ENCODE measurements at regions not wholly inside any gene's neighbourhood (a gene's known extent, or its start where the extent isn't known, plus 50 kb on each side); places are given as distances from the start of the nearest gene placed in this dataset.
"Not testable (repeated sequence)": the region's sequence is repeated elsewhere in the genome, so short reads cannot be mapped to it uniquely, and the experiment has no call there.

GRCh38 chr18:75745147-75745546 is 317.6 kb upstream of the SMIM21 start:
- ATAC-seq: no peak
- Mint-ChIP-seq H3K27ac (no peak overlapping the region), H3K27me3 (no peaks in the 10 kb centered on the region), H3K36me3 (no peaks in the 10 kb centered on the region), H3K4me3 (no peak overlapping the region), H3K9me3 (no peaks in the 10 kb centered on the region), H3K4me1 (ENCODE audit: low read depth in 2 of 2) (no peaks in the 10 kb centered on the region)
- no peak for DNase-seq (ENCODE audit: low spot score)

DNA sequence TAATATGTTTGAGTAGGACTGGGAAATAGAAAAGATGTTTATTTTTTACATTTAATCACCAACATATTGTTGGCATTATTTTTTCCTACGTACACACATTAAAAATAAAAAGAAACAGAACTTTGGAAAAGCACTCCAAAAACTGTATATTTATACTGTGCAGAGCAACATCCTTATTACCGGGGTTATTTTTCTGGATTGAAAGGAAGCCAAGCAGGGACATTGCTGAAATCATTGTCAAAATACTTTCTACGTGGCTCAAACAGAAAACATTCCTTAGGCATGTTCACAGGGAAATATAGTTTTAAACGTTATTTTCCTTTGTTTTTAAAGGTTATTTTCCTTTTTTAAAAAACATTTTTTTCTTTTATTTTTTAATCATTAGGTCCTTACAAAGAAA is 315.0 kb upstream of the SMIM21 start:
- no peaks in the 10 kb centered on the region for H3K4me1 Mint-ChIP-seq (ENCODE audit: low read depth in 2 of 2)
- no peak for ATAC-seq
- no peaks in the 10 kb centered on the region for H3K9me3 Mint-ChIP-seq
- no peaks in the 10 kb centered on the region for H3K36me3 Mint-ChIP-seq
- no peak overlapping the region for H3K4me3 Mint-ChIP-seq
- DNase-seq (ENCODE audit: low spot score): no peak
- no peaks in the 10 kb centered on the region for H3K27me3 Mint-ChIP-seq
- no peak overlapping the region for H3K27ac Mint-ChIP-seq

GRCh38 chr18:75739682-75740081 is 312.2 kb upstream of the SMIM21 start:
- Mint-ChIP-seq H3K4me1 (ENCODE audit: low read depth in 2 of 2) (no peaks in the 10 kb centered on the region), H3K27ac (no peak overlapping the region), H3K4me3 (no peak overlapping the region), H3K9me3 (no peaks in the 10 kb centered on the region), H3K36me3 (no peaks in the 10 kb centered on the region), H3K27me3 (no peaks in the 10 kb centered on the region)
- no peak for ATAC-seq
- DNase-seq (ENCODE audit: low spot score): no peak

GRCh38 chr18:75735291-75735690 is 307.8 kb upstream of the SMIM21 start:
- ATAC-seq (no peak), DNase-seq (ENCODE audit: low spot score) (no peak)
- Mint-ChIP-seq H3K36me3 (no peaks in the 10 kb centered on the region), H3K27ac (no peak overlapping the region), H3K4me1 (ENCODE audit: low read depth in 2 of 2) (no peaks in the 10 kb centered on the region), H3K4me3 (no peak overlapping the region), H3K27me3 (peaks cover 4 to 10% of the 10 kb centered on the region in 2 donors), H3K9me3 (no peaks in the 10 kb centered on the region)

GRCh38 chr18:75730249-75730648 is 302.7 kb upstream of the SMIM21 start:
- no peak for DNase-seq (ENCODE audit: low spot score)
- Mint-ChIP-seq H3K36me3 (no peaks in the 10 kb centered on the region), H3K9me3 (no peaks in the 10 kb centered on the region), H3K27ac (no peak overlapping the region), H3K27me3 (peaks cover 17 to 21% of the 10 kb centered on the region in 2 donors), H3K4me1 (ENCODE audit: low read depth in 2 of 2) (no peaks in the 10 kb centered on the region), H3K4me3 (no peak overlapping the region)
- no peak for ATAC-seq

GRCh38 chr18:75728621-75729020 is 301.1 kb upstream of the SMIM21 start:
- no peak overlapping the region for H3K4me3 Mint-ChIP-seq
- H3K4me1 Mint-ChIP-seq (ENCODE audit: low read depth in 2 of 2): no peaks in the 10 kb centered on the region
- H3K27ac Mint-ChIP-seq: no peak overlapping the region
- ATAC-seq (no peak), DNase-seq (ENCODE audit: low spot score) (no peak)
- peaks cover 17 to 21% of the 10 kb centered on the region in 2 donors for H3K27me3 Mint-ChIP-seq
- H3K9me3 Mint-ChIP-seq: no peaks in the 10 kb centered on the region
- H3K36me3 Mint-ChIP-seq: no peaks in the 10 kb centered on the region

GRCh38 chr18:75727456-75727855 is 300.0 kb upstream of the SMIM21 start:
- peaks cover 17 to 21% of the 10 kb centered on the region in 2 donors for H3K27me3 Mint-ChIP-seq
- no peak for DNase-seq (ENCODE audit: low spot score)
- H3K36me3 Mint-ChIP-seq: no peaks in the 10 kb centered on the region

DNA sequence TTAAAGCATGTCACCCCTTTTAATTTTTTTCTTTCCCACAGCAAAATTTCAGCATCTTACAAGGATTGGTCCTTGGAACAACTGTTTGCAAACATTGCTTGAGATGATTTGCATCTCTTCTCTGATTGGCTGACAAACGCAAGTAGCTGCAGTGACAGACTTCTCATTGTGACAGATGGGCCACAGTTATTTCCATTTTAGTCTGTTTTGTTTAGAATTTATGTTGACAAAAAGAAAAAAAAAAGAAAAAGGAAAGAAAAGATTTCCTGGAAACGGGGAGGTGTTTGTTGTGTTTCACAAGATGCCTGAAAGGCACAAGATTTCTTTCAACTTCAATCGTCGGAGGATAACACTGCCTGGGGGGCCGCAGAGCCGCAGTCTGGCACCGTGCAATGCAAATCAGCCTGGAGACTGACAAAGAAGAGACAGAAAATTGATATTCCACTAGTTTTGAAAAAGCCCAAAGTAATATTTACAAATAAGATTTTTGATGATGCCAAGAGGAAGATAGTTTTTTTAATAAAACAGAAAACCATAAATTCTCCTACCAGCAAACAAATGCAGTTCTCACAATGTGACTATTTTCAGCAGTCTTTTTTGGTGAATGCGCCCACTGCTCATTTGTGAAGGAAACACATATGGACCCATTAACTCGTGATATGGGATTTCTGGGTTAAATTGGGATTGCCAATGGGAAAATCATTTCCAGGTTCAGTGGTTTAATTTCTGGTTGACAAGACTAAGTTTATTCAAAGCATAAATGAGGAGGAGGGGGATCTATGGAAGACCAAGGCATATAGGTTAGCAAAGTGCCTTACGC is 296.2 kb upstream of the SMIM21 start:
- DNase-seq (ENCODE audit: low spot score) (no peak), ATAC-seq (no peak)
- Mint-ChIP-seq H3K9me3 (peaks cover 3% of the 10 kb centered on the region), H3K36me3 (no peaks in the 10 kb centered on the region), H3K4me3 (no peak overlapping the region), H3K27me3 (peaks cover 11 to 20% of the 10 kb centered on the region in 2 donors), H3K4me1 (ENCODE audit: low read depth in 2 of 2) (no peaks in the 10 kb centered on the region), H3K27ac (no peak overlapping the region)

More at GRCh38 chr18:75727456-75727855, 300.0 kb upstream of the SMIM21 start:
- Mint-ChIP-seq H3K4me3 (no peak overlapping the region), H3K27ac (no peak overlapping the region), H3K4me1 (ENCODE audit: low read depth in 2 of 2) (no peaks in the 10 kb centered on the region), H3K9me3 (no peaks in the 10 kb centered on the region)
- ATAC-seq: no peak

DNA sequence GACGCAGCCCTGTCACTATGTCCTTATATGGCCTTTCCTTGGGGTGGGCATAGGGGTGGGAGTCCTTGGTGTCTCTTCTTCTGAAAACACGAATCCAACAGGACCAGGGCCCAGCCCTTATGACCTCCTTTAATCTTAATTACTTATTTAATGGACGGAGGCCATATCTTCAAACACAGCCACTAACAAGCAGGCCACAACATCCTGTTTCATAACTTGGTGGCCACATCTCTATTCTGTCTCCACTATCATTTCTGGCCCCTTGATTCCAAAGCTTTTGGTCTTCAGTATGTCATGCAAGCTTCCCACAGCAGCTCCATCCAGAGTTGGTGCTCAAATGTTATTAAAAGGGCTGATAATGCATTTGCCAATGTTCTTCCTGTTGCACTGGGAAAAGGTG is 287.3 kb upstream of the SMIM21 start:
- H3K27me3 Mint-ChIP-seq: peaks cover 2 to 11% of the 10 kb centered on the region in 2 donors
- H3K36me3 Mint-ChIP-seq: no peaks in the 10 kb centered on the region
- H3K27ac Mint-ChIP-seq: no peak overlapping the region
- H3K4me3 Mint-ChIP-seq: no peak overlapping the region
- ATAC-seq: no peak
- no peak for DNase-seq (ENCODE audit: low spot score)
- no peaks in the 10 kb centered on the region for H3K9me3 Mint-ChIP-seq
- no peaks in the 10 kb centered on the region for H3K4me1 Mint-ChIP-seq (ENCODE audit: low read depth in 2 of 2)

DNA sequence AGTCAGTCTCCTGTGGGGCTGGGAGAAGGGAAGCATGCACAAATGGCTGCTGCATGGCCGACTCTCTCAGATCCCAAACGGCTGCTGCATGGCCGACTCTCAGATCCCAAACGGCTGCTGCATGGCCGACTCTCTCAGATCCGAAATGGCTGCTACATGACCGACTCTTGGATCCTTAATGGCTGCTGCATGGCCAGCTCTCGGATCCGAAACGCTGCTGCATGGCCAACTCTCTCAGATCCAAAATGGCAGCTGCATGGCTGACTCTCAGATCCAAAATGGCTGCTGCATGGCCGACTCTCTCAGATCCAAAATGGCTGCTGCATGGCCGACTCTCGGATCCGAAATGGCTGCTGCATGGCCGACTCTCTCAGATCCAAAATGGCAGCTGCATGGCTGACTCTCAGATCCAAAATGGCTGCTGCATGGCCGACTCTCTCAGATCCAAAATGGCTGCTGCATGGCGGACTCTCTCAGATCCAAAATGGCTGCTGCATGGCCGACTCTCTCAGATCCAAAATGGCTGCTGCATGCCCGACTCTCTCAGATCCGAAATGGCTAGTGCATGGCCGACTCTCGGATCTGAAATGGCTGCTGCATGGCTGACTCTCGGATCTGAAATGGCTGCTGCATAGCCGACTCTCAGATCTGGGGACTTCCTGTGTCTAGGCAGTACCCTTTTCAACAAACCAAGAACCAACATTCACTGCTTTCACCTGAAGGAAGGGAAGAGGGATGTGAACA is 284.8 kb upstream of the SMIM21 start:
- not testable (repeated sequence) for H3K4me3 Mint-ChIP-seq; DNase-seq (ENCODE audit: low spot score); H3K27me3 Mint-ChIP-seq

GRCh38 chr18:75700561-75700960 is 273.1 kb upstream of the SMIM21 start:
- ATAC-seq (no peak), DNase-seq (ENCODE audit: low spot score) (no peak)
- no peaks in the 10 kb centered on the region for H3K36me3 Mint-ChIP-seq
- H3K27ac Mint-ChIP-seq: no peak overlapping the region
- peaks cover 0 to 5% of the 10 kb centered on the region in 2 donors for H3K27me3 Mint-ChIP-seq
- no peak overlapping the region for H3K4me3 Mint-ChIP-seq
- no peaks in the 10 kb centered on the region for H3K4me1 Mint-ChIP-seq (ENCODE audit: low read depth in 2 of 2)
- H3K9me3 Mint-ChIP-seq: no peaks in the 10 kb centered on the region

More for the DNA sequence above, 284.8 kb upstream of the SMIM21 start:
- not testable (repeated sequence) for H3K36me3 Mint-ChIP-seq; H3K27ac Mint-ChIP-seq; H3K9me3 Mint-ChIP-seq; H3K4me1 Mint-ChIP-seq (ENCODE audit: low read depth in 2 of 2); ATAC-seq

DNA sequence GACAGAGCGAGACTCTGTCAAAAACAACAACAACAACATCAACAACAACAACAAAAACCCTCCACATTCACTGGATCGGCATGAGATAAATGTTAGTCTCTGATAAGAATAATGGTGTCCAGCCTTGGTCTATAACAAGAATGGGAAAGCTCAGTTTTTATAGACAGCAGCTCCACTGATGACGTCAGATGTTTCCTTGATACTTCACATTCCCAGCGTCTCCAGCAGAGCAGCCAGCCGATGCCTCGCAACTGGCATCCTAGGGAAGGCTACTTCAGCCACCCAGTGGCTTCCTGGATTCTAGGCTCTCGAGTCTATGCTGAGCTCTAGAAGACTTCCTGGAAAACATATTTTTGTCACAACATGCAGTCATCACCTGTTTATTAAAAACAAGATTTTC is 271.4 kb upstream of the SMIM21 start:
- Mint-ChIP-seq H3K36me3 (no peaks in the 10 kb centered on the region), H3K27ac (no peak overlapping the region)
- no peak for ATAC-seq

DNA sequence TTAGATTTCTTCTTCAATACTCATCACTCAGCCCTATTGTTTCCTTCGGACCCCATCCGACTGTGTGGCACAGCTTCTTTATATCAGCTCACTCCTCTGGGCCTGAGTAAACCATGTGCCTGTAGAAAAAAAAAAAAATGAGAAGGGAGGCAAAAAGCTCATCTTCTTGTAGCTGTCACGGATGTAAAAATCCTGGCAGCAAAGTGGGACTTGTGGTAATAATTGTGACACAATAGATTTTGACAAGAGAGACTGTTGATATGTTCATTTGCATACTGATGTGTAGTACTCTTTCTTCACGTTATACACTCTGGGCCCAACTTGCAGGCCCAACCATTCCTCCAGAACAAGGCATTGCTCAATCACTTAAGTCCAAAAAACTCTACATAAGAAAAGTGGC is 270.0 kb upstream of the SMIM21 start:
- no peak overlapping the region for H3K4me3 Mint-ChIP-seq
- DNase-seq (ENCODE audit: low spot score): no peak
- H3K9me3 Mint-ChIP-seq: no peaks in the 10 kb centered on the region
- no peak overlapping the region for H3K27ac Mint-ChIP-seq
- no peak for ATAC-seq
- peaks cover 0 to 5% of the 10 kb centered on the region in 2 donors for H3K27me3 Mint-ChIP-seq
- H3K36me3 Mint-ChIP-seq: no peaks in the 10 kb centered on the region
- no peaks in the 10 kb centered on the region for H3K4me1 Mint-ChIP-seq (ENCODE audit: low read depth in 2 of 2)

More for the DNA sequence above, 271.4 kb upstream of the SMIM21 start:
- Mint-ChIP-seq H3K4me3 (no peak overlapping the region), H3K9me3 (no peaks in the 10 kb centered on the region), H3K27me3 (peaks cover 0 to 5% of the 10 kb centered on the region in 2 donors), H3K4me1 (ENCODE audit: low read depth in 2 of 2) (no peaks in the 10 kb centered on the region)
- DNase-seq (ENCODE audit: low spot score): no peak

DNA sequence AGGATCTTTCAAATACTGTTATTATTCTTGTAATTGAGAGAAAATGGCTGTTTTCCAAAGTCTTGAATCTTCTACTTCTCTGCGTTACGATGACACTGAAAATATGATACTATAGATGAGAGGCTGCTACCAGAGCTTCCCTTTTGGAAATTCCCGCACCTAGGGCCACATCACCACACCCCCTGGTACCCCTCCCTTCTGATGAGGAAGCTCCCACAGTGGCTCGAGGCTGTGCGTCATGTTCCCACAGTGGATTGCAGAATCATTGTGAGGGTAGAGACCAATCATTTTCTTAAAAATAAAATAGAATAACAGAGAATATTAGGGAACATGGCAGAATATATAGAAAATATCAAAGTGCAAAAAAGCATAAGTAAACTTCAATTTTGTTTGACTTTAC is 268.9 kb upstream of the SMIM21 start:
- no peak for DNase-seq (ENCODE audit: low spot score)
- H3K4me1 Mint-ChIP-seq (ENCODE audit: low read depth in 2 of 2): no peaks in the 10 kb centered on the region
- no peak for ATAC-seq
- H3K9me3 Mint-ChIP-seq: no peaks in the 10 kb centered on the region
- H3K27me3 Mint-ChIP-seq: peaks cover 0 to 5% of the 10 kb centered on the region in 2 donors
- no peak overlapping the region for H3K4me3 Mint-ChIP-seq
- H3K27ac Mint-ChIP-seq: no peak overlapping the region
- H3K36me3 Mint-ChIP-seq: no peaks in the 10 kb centered on the region
